ENCODE measurements at regions not wholly inside any gene's neighbourhood (a gene's known extent, or its start where the extent isn't known, plus 50 kb on each side); places are given as distances from the start of the nearest gene placed in this dataset.

DNA sequence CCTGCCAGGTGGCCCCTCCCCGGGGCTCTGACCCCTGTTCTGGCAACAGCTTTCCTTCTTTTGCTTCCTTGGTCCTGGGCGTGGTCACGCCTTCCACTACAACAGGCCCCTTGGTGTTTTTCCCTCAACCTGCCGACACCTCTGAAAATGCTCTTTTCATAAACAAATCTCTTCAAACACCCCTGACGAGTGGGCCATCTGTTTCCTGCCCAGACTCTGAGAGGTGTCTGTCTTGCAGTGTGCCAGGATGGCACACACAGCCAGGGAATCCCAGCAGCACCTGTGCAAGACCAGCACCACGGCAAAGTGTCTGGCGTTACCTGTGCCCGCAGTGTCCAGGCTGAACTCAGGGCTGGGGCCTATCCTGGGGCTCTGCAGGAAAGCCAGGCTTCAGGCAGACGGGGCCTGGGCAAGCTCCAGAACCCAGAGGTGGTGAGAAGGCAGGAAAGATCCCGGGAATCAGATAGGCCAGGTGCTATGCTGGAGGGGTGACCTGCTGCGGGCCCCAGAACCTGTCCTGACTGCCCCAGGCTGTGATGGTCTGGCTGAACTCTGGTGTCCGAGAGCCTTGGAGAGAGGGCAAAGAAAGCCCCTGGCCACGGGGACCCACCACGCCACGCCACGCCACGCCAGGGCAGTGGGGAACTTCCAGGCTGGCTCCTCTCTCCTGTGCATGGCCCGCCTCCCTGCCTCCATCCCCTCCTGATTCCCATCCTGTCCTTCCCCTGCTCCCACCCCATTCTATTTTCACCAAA, 88.9 kb downstream of the SIK1 start:
- H3K27me3 ChIP-seq (ENCODE audit: insufficient read depth, poor library complexity, severe bottlenecking), result peaks cover 5% of the 10 kb centered on the region
- TF ChIP-seq GABPA (IDR thresholded peaks at IDR 0.05; ENCODE audit: low read depth) (no peak), SPI1 (IDR thresholded peaks at IDR 0.05; ENCODE audit: borderline replicate concordance, low read depth) (no peak), POLR2AphosphoS5 (IDR thresholded peaks at IDR 0.05; ENCODE audit: low read depth) (no peak), CTCF (IDR thresholded peaks at IDR 0.05; ENCODE audit: insufficient read depth, low read length) (no peak)
- TF ChIP-seq, protein P1, sequence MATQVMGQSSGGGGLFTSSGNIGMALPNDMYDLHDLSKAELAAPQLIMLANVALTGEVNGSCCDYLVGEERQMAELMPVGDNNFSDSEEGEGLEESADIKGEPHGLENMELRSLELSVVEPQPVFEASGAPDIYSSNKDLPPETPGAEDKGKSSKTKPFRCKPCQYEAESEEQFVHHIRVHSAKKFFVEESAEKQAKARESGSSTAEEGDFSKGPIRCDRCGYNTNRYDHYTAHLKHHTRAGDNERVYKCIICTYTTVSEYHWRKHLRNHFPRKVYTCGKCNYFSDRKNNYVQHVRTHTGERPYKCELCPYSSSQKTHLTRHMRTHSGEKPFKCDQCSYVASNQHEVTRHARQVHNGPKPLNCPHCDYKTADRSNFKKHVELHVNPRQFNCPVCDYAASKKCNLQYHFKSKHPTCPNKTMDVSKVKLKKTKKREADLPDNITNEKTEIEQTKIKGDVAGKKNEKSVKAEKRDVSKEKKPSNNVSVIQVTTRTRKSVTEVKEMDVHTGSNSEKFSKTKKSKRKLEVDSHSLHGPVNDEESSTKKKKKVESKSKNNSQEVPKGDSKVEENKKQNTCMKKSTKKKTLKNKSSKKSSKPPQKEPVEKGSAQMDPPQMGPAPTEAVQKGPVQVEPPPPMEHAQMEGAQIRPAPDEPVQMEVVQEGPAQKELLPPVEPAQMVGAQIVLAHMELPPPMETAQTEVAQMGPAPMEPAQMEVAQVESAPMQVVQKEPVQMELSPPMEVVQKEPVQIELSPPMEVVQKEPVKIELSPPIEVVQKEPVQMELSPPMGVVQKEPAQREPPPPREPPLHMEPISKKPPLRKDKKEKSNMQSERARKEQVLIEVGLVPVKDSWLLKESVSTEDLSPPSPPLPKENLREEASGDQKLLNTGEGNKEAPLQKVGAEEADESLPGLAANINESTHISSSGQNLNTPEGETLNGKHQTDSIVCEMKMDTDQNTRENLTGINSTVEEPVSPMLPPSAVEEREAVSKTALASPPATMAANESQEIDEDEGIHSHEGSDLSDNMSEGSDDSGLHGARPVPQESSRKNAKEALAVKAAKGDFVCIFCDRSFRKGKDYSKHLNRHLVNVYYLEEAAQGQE (IDR thresholded peaks at IDR 0.05; ENCODE audit: insufficient replicate concordance, low read depth), result no peak
- H3K27ac ChIP-seq (replicated peaks), result no peak overlapping the region
- DNase-seq (ENCODE audit: low read depth in 1 of 2, low spot score in 1 of 2), result no peak
- no peak overlapping the region for H3K4me3 ChIP-seq (replicated peaks; ENCODE audit: insufficient read depth, low read length)

DNA sequence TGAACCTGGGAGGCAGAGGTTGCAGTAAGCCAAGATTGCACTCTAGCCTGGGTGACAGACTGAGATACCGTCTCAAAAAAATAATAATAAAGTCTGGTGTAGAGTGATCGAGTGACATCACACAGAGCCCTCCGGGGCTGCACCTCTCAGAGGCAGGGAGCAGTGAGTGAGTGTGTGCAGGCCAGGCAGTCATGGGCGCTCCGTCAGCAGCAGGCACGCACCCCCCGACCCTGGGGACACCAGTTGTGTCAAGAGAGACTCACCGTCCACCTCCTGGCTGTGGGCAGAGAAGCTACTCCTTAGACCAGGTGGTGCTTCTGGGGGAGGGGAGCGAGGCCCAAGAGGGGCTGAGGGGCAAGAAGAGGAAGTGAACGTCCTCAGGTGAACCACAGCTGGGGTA, 91.8 kb downstream of the SIK1 start:
- Histone ChIP-seq H3K4me3 (replicated peaks; ENCODE audit: insufficient read depth, low read length) (no peak overlapping the region), H3K27ac (replicated peaks) (no peak overlapping the region), H3K27me3 (ENCODE audit: insufficient read depth, poor library complexity, severe bottlenecking) (peaks cover 7% of the 10 kb centered on the region)
- TF ChIP-seq, protein P1 (IDR thresholded peaks at IDR 0.05; ENCODE audit: insufficient replicate concordance, low read depth), result no peak
- no peak for TF ChIP-seq POLR2AphosphoS5 (IDR thresholded peaks at IDR 0.05; ENCODE audit: low read depth)
- no peak for TF ChIP-seq GABPA (IDR thresholded peaks at IDR 0.05; ENCODE audit: low read depth)
- no peak for DNase-seq (ENCODE audit: low read depth in 1 of 2, low spot score in 1 of 2)

DNA sequence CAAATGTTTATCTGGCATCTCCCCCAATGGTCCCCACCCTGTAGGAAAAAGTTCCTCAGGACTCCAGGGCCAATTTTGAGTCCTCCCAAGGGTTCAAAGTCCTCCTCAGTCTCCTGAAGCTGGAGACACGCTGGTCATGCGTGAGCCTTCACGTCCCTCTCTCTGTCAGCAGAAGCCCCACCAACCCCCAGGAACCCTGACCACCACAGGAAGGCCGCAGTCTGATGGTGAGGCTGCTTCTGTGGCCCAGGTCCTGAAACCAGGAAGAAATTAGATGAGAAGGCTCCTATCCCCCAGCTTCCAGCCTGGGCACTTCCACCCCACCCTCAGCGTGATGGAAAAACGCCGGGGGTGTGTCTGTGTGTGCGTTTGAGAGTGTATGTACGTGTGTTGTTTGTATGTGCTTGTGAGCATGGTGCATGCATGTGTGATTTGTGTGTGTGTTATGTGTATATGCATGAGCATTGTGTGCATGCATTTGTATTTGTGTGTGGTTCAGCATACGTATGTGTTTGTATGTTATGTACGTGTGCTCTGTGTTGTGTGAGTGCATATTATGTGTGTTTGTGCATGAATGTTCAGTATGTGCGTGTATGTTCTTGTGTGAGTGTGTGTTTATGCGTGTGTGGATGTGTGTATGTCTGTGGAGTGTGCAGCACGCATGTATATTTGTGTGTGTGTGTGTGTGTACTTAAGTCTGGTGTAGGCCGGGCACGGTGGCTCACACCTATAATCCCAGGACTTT, 92.5 kb downstream of the SIK1 start:
- Histone ChIP-seq H3K4me3 (replicated peaks; ENCODE audit: insufficient read depth, low read length) (no peak overlapping the region), H3K27me3 (ENCODE audit: insufficient read depth, poor library complexity, severe bottlenecking) (peaks cover 7% of the 10 kb centered on the region), H3K27ac (replicated peaks) (no peak overlapping the region)
- no peak for DNase-seq (ENCODE audit: low read depth in 1 of 2, low spot score in 1 of 2)
- TF ChIP-seq CTCF (IDR thresholded peaks at IDR 0.05; ENCODE audit: insufficient read depth, low read length) (no peak), GABPA (IDR thresholded peaks at IDR 0.05; ENCODE audit: low read depth) (no peak)
- TF ChIP-seq, protein P1 (IDR thresholded peaks at IDR 0.05; ENCODE audit: insufficient replicate concordance, low read depth), result no peak
